ENCODE measurements at regions not wholly inside any gene's neighbourhood (a gene's known extent, or its start where the extent isn't known, plus 50 kb on each side); places are given as distances from the start of the nearest gene placed in this dataset.

DNA sequence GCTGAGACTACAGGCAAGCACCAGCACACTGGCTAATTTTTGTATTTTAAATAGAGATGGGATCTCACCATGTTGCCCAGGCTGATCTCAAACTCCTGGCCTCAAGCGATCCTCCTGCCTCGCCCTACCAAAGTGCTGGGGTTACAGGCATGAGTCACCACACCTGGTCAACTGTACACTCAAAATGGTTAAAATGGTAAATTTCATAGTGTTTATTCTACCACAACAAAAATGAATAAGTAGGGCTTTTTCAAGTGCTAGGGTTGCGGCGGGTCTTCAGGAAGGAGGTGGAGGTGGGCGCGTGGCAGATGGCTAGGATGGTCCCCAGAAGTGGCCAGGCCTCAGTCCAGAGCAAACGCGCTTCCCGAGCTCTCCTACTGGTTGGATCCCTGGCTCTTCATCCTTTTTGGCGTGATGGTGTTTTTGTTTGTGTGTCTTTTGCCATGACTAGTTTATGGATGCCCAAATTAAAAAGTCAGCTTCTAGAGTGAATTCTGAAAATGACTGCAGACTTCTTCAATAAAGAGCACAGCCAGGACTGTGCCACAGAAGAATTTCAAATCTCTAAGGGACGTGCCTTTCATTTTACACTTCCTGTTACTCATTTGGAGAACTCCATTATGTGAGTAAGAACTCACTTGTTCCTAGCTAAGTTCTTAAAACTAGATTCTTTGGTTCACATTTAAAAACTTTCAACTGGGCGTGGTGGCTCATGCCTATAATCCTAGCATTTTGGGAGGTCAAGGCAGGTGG lies 73.9 kb downstream of the TMEM130 start:
- TF ChIP-seq EP300 (conservative IDR thresholded peaks at IDR 0.05; ENCODE audit: poor library complexity, severe bottlenecking) (no peak), EZH2 (IDR thresholded peaks at IDR 0.05; ENCODE audit: borderline replicate concordance, insufficient read depth, low read length, poor library complexity, severe bottlenecking) (no peak)

Data from neural cell (in vitro differentiated cells).